Motor neuron (in vitro differentiated cells): ENCODE measurements at regions not wholly inside any gene's neighbourhood (a gene's known extent, or its start where the extent isn't known, plus 50 kb on each side); places are given as distances from the start of the nearest gene placed in this dataset.

Source experiments
- ATAC-seq, 8 experiments: fragments of 200-7000 bp; cut with Tn5 transposase; replicated peaks in 6 of 8; 2 replicates each; pipeline ENCODE4 v1.8.0; 2021; ENCODE audit warnings: mild to moderate bottlenecking in 8 of 8, moderate library complexity in 8 of 8
- H3K27ac ChIP-seq, 2 donors: fragments of 250-450 bp; sonication (Bioruptor Pico); 2 replicates each; pipeline ENCODE4 v1.9.0; 2021; ENCODE audit warnings: antibody characterized with exemption in 2 of 2, mild to moderate bottlenecking in 2 of 2, moderate library complexity in 1 of 2
- H3K4me1 ChIP-seq, 2 donors: fragments of 250-450 bp; sonication (Bioruptor Pico); replicated peaks in 1 of 2; 2 replicates each; pipeline ENCODE4 v1.6.1; 2021; ENCODE audit warnings: antibody characterized with exemption in 2 of 2, mild to moderate bottlenecking in 2 of 2, moderate library complexity in 1 of 2
- H3K4me3 ChIP-seq, 5 donors: fragments of 250-450 bp; sonication (Bioruptor Pico); 2 replicates each; pipeline ENCODE4 v1.9.0; 2021; ENCODE audit warnings: antibody characterized with exemption in 5 of 5, mild to moderate bottlenecking in 5 of 5, moderate library complexity in 4 of 5
- WGBS, 10 experiments: fragments of 450-650 bp; shearing (Covaris generic); methylation state at CpG; one replicate each; pipeline ENCODE4 v1.0.0; 2022; 5-methylcytosine and 5-hydroxymethylcytosine counted together
- in situ Hi-C, 9 experiments: fragments of 400-800 bp; cut with MboI; loops; one replicate each; pipeline ENCODE4 v1.15.0; 2021; ENCODE audit warnings: low sequenced_read_pairs in 9 of 9, low pct_unique_long_range_greater_than_20kb in 2 of 9; ENCODE audit not compliant: unreplicated experiment in 9 of 9

DNA sequence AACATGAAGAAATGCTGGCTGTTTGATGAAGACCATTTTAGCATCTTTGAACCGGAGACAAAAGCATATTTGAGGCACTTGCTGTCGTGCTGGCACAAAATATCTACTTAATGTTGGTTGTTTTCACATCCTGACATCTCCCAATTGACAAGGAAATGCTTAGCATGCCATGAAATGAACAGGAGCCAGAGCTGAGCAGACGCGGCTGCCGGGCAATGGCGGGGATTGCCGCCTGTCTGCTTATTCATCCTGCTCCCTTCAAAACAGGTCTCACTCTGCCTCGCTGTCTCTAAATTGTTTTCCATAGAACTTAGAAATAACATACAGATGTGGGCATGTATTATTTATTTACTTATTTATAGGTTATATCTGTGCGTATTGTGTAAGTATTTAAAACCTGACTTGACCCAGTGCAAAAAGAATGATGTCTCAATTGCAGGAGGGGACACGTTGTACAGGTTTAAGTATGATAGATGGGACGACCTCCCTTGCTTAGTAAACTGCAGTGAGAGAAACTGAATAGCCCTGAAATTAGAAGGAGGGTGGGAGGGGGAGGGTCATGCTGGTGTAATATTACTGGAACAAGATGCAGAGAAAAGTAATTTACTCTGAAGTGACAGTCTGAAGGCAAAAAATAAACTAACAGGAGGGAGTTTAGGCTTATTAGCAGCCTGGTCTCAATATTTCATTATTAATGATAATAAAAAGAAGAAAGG, 590.4 kb upstream of the PLXNA2 start:
- WGBS, 10 experiments, result 0 to 28% (median 4%) methylated on average over 2 to 11 of the region's 11 CpGs; no CpG with 5 or more reads in 1 of the 10 experiments
- peak in 6 of 8 experiments; percentile 43 to 90 (median 87) for ATAC-seq
- peak overlapping the region; percentile 27 to 79 for H3K27ac ChIP-seq
- H3K4me3 ChIP-seq, result peak overlapping the region in 4 of 5 donors; percentile 1 to 11 (median 5)
- H3K4me1 ChIP-seq, result peaks cover 33 to 35% of the 10 kb centered on the region in 2 donors
- in situ Hi-C loops, result no loop called here

DNA sequence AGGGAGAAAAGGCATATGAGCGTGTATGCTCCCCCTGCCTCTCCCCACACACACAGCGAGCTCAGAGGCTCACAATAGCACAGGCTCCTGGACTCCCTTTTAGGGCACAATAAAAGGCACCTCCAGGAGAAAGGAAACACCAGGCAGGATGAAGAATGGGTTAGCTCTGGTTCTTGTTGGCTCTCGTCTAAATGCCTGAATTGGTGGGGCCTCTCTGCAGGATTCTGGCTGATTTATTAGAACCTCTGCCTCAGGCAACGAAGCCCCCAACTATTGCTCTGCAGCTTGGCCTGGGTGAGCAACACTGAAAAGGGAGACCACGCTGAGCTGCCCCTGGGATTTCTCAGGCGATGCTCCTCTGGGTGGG, 590.9 kb upstream of the PLXNA2 start:
- H3K4me3 ChIP-seq, result peak overlapping the region in 2 of 5 donors; percentile 0 to 11
- peak overlapping the region; percentile 30 to 61 for H3K27ac ChIP-seq
- in situ Hi-C loops, result no loop called here
- peak in 5 of 8 experiments; percentile 86 to 88 (median 87) for ATAC-seq
- peaks cover 33 to 35% of the 10 kb centered on the region in 2 donors for H3K4me1 ChIP-seq
- 0 to 100% (median 5%) methylated on average over 1 to 6 of the region's 6 CpGs for WGBS, 10 experiments

GRCh38 chr1:208835781-208836180, 591.6 kb upstream of the PLXNA2 start:
- in situ Hi-C loops, result no loop called here
- Histone ChIP-seq H3K4me1 (peaks cover 33 to 35% of the 10 kb centered on the region in 2 donors), H3K4me3 (no peak overlapping the region), H3K27ac (peak overlapping the region in 1 of 2 donors; percentile 61)
- ATAC-seq, result no peak

GRCh38 chr1:208837242-208837641, 593.1 kb upstream of the PLXNA2 start:
- Histone ChIP-seq H3K4me1 (peaks cover 40 to 45% of the 10 kb centered on the region in 2 donors), H3K27ac (no peak overlapping the region), H3K4me3 (no peak overlapping the region)
- no peak for ATAC-seq
- in situ Hi-C loops, result no loop called here

GRCh38 chr1:208841436-208841835, 597.3 kb upstream of the PLXNA2 start:
- Histone ChIP-seq H3K4me3 (no peak overlapping the region), H3K4me1 (peaks cover 16% of the 10 kb centered on the region in 2 donors), H3K27ac (no peak overlapping the region)
- WGBS, 10 experiments, result 47 to 73% (median 63%) methylated on average over 1 to 10 of the region's 10 CpGs; no CpG with 5 or more reads in 2 of the 10 experiments
- ATAC-seq, result peak in 3 of 8 experiments; percentile 57 to 70 (median 60)
- in situ Hi-C loops, result no loop called here

DNA sequence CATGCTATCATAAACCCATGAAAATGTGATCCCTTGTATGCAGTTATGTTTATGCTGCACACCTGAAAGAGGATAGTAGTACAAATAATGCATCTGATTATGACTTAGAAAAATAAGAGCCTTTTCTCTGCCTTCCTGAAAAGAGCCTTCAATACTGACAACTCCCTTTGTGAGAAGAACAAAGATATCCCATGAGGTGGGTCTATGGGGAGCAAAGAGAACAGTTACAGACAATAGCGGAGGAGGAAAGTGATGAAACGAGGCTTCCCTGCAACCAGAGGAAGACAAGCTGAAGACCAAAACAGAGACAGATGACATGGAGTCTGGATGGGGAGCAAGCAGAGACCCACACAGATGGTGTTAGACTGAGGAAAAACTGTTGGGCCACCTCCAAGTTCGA, 598.3 kb upstream of the PLXNA2 start:
- no peak for ATAC-seq
- in situ Hi-C loops, result no loop called here
- Histone ChIP-seq H3K4me1 (peaks cover 16% of the 10 kb centered on the region in 2 donors), H3K27ac (no peak overlapping the region), H3K4me3 (no peak overlapping the region)
- WGBS, 10 experiments, result 0 to 86% (median 67%) methylated on average over 1 to 3 of the region's 3 CpGs; no CpG with 5 or more reads in 3 of the 10 experiments

GRCh38 chr1:208844158-208844557, 600.0 kb upstream of the PLXNA2 start:
- in situ Hi-C loops, result no loop called here
- Histone ChIP-seq H3K4me3 (no peak overlapping the region), H3K27ac (no peak overlapping the region), H3K4me1 (peaks cover 16% of the 10 kb centered on the region in 2 donors)
- no peak for ATAC-seq
- WGBS, 10 experiments, result 0 to 100% (median 78%) methylated on average over 1 to 3 of the region's 3 CpGs

DNA sequence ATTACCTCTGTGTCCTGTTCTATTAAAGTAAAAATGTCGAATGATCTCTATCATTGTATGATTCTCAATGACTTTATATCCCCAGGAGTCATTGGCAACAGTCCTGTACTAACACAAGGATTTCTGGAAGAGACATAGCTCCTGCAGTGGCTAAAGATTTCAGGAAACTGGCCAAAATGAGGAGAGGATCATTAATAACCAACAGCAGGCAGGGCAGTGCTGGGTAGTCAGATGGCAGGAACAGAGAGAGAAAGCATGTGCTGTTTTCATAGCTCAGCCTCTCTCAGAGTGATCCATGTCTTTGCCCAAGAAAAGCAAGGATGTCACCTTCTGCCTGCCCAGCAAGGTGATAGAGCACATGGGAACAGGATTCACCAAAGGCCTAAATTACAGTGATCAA, 604.7 kb upstream of the PLXNA2 start:
- Histone ChIP-seq H3K27ac (no peak overlapping the region), H3K4me1 (no peaks in the 10 kb centered on the region), H3K4me3 (no peak overlapping the region)
- in situ Hi-C loops, result no loop called here
- 0 to 100% (median 75%) methylated on average over 1 of the region's 1 CpG; no CpG with 5 or more reads in 3 of the 10 experiments for WGBS, 10 experiments
- ATAC-seq, result no peak

DNA sequence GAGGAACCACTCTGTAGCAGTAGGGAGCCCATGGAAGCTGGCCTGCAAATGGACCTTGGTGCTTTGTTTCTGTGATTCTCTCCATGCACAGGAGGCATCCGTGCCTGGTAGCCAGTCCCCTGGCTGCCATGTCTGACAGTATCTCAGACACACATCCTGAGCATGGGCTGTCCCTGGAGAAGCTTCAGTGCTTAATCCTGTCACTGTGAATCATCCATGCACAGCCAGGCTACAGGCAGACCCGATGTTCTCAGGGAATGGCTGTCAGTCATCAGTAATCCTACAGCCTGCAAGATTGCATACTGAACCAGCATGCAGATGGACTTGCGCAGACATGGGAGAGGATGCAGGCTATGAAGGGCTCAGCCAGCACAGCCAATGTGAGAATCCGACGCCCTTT, 606.3 kb upstream of the PLXNA2 start:
- WGBS, 10 experiments, result 19 to 100% (median 74%) methylated on average over 1 to 5 of the region's 5 CpGs; no CpG with 5 or more reads in 3 of the 10 experiments
- H3K4me3 ChIP-seq, result no peak overlapping the region
- no peak overlapping the region for H3K27ac ChIP-seq
- in situ Hi-C loops, result no loop called here
- no peaks in the 10 kb centered on the region for H3K4me1 ChIP-seq
- ATAC-seq, result peak in 6 of 8 experiments; percentile 26 to 72 (median 52)

- in situ Hi-C loops, result no loop called here
- 10 to 100% (median 75%) methylated on average over 1 to 2 of the region's 2 CpGs for WGBS, 10 experiments
- Histone ChIP-seq H3K27ac (no peak overlapping the region), H3K4me1 (no peaks in the 10 kb centered on the region), H3K4me3 (no peak overlapping the region)
- no peak for ATAC-seq
Measured at GRCh38 chr1:208851366-208851765, 607.2 kb upstream of the PLXNA2 start.

DNA sequence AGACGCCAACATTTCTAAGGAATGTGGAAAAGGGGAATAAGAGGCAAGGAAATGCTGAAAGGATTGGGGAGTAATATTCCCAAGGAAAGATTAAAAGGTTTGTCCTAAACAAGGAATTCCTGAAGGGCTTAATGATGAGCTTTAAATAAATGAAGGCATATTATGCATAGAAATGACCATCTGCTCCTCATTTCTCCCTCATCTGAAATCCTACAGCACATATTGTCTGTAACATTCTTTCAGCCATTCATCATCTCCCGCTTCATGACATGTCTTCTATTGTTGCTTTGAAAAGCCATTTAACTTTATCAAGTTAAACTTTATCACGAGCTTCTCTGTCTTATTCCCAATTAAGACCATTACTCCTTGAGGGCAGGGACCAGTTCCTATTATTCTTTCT, 608.7 kb upstream of the PLXNA2 start:
- WGBS, 10 experiments, result 10 to 100% (median 90%) methylated on average over 1 to 3 of the region's 3 CpGs
- in situ Hi-C loops, result no loop called here

DNA sequence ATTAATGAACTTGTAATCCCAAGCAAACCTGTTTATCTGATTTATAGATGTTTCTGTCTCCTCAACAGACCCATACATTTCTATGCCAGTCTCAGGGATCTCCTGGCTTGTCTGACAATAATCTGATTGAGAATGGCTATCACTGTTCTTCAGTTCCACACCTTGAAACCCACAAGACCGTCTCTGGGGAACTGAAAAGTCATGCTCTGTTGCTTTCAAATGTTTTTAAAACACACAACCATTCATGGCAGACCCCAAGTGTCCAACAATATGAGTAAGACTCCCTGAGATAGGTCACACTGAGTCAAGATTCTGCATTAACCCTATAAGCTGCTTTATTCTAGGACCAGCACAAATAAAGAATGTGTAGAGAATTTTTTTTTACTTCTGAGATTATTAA, 611.2 kb upstream of the PLXNA2 start:
- ATAC-seq, result no peak
- in situ Hi-C loops, result no loop called here
- Histone ChIP-seq H3K4me1 (no peaks in the 10 kb centered on the region), H3K4me3 (no peak overlapping the region), H3K27ac (no peak overlapping the region)
- WGBS, 10 experiments, result 0 to 83% (median 70%) methylated on average over 1 of the region's 1 CpG; no CpG with 5 or more reads in 3 of the 10 experiments

More for the DNA sequence above, 608.7 kb upstream of the PLXNA2 start:
- H3K27ac ChIP-seq, result no peak overlapping the region
- no peak overlapping the region for H3K4me3 ChIP-seq
- ATAC-seq, result no peak
- no peaks in the 10 kb centered on the region for H3K4me1 ChIP-seq

DNA sequence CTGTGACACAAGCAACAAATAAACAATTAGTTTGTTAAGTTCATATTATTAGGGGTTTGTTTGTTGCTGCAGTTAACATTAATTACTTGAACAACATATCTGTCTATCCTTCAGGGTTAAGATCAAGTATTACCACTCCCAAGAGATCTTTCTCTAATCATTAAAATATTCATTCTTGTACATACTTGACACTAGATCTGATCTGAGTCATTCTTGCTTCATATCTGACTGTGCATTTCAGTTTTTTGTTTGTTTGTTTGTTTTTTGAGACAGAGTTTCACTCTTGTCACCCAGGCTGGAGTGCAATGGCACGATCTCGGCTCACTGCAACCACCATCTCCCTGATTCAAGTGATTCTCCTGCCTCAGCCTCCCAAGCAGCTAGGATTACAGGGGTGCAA, 613.3 kb upstream of the PLXNA2 start:
- WGBS, 10 experiments, result 27 to 100% (median 97%) methylated on average over 2 of the region's 2 CpGs; no CpG with 5 or more reads in 3 of the 10 experiments
- Histone ChIP-seq H3K27ac (no peak overlapping the region), H3K4me3 (no peak overlapping the region), H3K4me1 (no peaks in the 10 kb centered on the region)
- in situ Hi-C loops, result no loop called here
- peak in 1 of 8 experiments; percentile 82 for ATAC-seq

DNA sequence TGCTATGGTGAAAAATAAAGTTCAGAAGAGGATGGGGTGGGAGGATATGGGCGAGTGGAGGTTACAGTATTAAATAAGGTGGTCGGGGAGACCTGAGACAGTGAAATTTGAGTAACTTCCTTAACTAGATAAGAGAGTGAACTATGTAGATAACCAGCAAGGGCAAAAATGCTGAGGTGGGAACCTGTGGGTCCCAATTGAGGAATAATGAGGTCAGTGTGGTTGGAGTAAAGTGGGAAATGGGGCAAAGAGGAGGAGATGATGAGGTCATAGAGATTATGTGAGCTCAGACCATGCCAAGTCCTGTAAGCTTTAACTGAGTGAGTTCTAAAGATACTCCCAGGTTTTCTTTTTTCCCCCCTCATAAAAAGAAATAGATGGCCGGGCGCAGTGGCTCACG, 614.6 kb upstream of the PLXNA2 start:
- no peak for ATAC-seq
- H3K4me3 ChIP-seq, result no peak overlapping the region
- in situ Hi-C loops, result no loop called here
- no peaks in the 10 kb centered on the region for H3K4me1 ChIP-seq
- WGBS, 10 experiments, result 14 to 100% (median 79%) methylated on average over 1 to 4 of the region's 5 CpGs; no CpG with 5 or more reads in 1 of the 10 experiments
- no peak overlapping the region for H3K27ac ChIP-seq
